ENCODE measurements at regions not wholly inside any gene's neighbourhood (a gene's known extent, or its start where the extent isn't known, plus 50 kb on each side); places are given as distances from the start of the nearest gene placed in this dataset.

DNA sequence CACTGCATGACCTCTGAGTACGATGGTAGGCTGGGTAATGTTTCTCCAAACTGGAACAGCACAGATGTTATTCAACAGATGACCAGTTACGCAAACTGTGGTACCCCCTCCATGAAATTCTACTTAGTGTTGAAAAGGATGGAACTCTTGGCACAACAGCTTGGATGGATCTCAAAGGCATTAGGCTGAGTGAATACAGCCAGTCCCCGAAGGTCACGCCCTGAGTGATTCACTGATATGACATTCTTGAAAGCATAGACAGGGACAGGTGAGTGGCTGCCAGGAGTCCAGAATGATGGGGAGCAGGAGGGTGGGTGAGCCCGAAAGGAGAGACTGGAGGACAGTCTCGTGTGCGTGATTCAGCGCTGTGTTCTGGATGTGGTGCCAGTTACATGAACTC lies 187.5 kb upstream of the TMEM132C start:
- TF ChIP-seq, protein P1, sequence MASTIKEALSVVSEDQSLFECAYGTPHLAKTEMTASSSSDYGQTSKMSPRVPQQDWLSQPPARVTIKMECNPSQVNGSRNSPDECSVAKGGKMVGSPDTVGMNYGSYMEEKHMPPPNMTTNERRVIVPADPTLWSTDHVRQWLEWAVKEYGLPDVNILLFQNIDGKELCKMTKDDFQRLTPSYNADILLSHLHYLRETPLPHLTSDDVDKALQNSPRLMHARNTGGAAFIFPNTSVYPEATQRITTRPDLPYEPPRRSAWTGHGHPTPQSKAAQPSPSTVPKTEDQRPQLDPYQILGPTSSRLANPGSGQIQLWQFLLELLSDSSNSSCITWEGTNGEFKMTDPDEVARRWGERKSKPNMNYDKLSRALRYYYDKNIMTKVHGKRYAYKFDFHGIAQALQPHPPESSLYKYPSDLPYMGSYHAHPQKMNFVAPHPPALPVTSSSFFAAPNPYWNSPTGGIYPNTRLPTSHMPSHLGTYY (CRISPR knock-in tag; IDR thresholded peaks at IDR 0.05) = no peak
- TF ChIP-seq ATF3 (CRISPR knock-in tag; conservative IDR thresholded peaks at IDR 0.05) = no peak
- TF ChIP-seq, protein P2, sequence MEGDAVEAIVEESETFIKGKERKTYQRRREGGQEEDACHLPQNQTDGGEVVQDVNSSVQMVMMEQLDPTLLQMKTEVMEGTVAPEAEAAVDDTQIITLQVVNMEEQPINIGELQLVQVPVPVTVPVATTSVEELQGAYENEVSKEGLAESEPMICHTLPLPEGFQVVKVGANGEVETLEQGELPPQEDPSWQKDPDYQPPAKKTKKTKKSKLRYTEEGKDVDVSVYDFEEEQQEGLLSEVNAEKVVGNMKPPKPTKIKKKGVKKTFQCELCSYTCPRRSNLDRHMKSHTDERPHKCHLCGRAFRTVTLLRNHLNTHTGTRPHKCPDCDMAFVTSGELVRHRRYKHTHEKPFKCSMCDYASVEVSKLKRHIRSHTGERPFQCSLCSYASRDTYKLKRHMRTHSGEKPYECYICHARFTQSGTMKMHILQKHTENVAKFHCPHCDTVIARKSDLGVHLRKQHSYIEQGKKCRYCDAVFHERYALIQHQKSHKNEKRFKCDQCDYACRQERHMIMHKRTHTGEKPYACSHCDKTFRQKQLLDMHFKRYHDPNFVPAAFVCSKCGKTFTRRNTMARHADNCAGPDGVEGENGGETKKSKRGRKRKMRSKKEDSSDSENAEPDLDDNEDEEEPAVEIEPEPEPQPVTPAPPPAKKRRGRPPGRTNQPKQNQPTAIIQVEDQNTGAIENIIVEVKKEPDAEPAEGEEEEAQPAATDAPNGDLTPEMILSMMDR (IDR thresholded peaks at IDR 0.05) = no peak
- TF ChIP-seq, protein P3, sequence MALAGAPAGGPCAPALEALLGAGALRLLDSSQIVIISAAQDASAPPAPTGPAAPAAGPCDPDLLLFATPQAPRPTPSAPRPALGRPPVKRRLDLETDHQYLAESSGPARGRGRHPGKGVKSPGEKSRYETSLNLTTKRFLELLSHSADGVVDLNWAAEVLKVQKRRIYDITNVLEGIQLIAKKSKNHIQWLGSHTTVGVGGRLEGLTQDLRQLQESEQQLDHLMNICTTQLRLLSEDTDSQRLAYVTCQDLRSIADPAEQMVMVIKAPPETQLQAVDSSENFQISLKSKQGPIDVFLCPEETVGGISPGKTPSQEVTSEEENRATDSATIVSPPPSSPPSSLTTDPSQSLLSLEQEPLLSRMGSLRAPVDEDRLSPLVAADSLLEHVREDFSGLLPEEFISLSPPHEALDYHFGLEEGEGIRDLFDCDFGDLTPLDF (CRISPR knock-in tag; IDR thresholded peaks at IDR 0.05) = no peak
- TF ChIP-seq NFYB (CRISPR knock-in tag; conservative IDR thresholded peaks at IDR 0.05; ENCODE audit: low read depth) = no peak
- TF ChIP-seq ATF1 (CRISPR knock-in tag; IDR thresholded peaks at IDR 0.05) = no peak
- no peak for TF ChIP-seq STAT6 (CRISPR knock-in tag; conservative IDR thresholded peaks at IDR 0.05; ENCODE audit: low read depth)
- TF ChIP-seq, protein P4, sequence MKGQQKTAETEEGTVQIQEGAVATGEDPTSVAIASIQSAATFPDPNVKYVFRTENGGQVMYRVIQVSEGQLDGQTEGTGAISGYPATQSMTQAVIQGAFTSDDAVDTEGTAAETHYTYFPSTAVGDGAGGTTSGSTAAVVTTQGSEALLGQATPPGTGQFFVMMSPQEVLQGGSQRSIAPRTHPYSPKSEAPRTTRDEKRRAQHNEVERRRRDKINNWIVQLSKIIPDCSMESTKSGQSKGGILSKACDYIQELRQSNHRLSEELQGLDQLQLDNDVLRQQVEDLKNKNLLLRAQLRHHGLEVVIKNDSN (CRISPR knock-in tag; IDR thresholded peaks at IDR 0.05) = no peak
